ENCODE measurements at regions not wholly inside any gene's neighbourhood (a gene's known extent, or its start where the extent isn't known, plus 50 kb on each side); places are given as distances from the start of the nearest gene placed in this dataset.

- Histone ChIP-seq H3K27me3 (no peaks in the 10 kb centered on the region), H3K4me1 (no peaks in the 10 kb centered on the region), H3K36me3 (no peaks in the 10 kb centered on the region), H3K4me3 (no peak overlapping the region), H3K9me3 (no peaks in the 10 kb centered on the region), H3K27ac (no peak overlapping the region)
- FAIRE-seq = no peak
- intact Hi-C loops (cut with DNase I) = no loop called here
- TF ChIP-seq CTCF (IDR thresholded peaks at IDR 0.05) = no peak
- DNase-seq = no peak
- ATAC-seq = no peak
- WGBS, 2 donors = 47 to 50% methylated on average over 4 of the region's 4 CpGs
These were observed 173.5 kb upstream of the FBXL7 start for GRCh38 chr5:15326471-15326870.

- Histone ChIP-seq H3K27ac (no peak overlapping the region), H3K4me3 (no peak overlapping the region), H3K4me1 (no peaks in the 10 kb centered on the region), H3K36me3 (no peaks in the 10 kb centered on the region), H3K9me3 (no peaks in the 10 kb centered on the region), H3K27me3 (no peaks in the 10 kb centered on the region)
- ATAC-seq = no peak
- intact Hi-C loops (cut with DNase I) = no loop called here
- no peak for TF ChIP-seq CTCF (IDR thresholded peaks at IDR 0.05)
- FAIRE-seq = no peak
- DNase-seq = no peak
These were observed 177.6 kb upstream of the FBXL7 start for GRCh38 chr5:15322421-15322820.

GRCh38 chr5:15321776-15322175, 178.2 kb upstream of the FBXL7 start:
- H3K27ac ChIP-seq = no peak overlapping the region
- TF ChIP-seq CTCF (IDR thresholded peaks at IDR 0.05) = no peak
- no peak for FAIRE-seq
- no peaks in the 10 kb centered on the region for H3K4me1 ChIP-seq
- intact Hi-C loops (cut with DNase I) = no loop called here
- DNase-seq = no peak
- no peaks in the 10 kb centered on the region for H3K27me3 ChIP-seq
- no peak overlapping the region for H3K4me3 ChIP-seq
- H3K36me3 ChIP-seq = no peaks in the 10 kb centered on the region
- no peak for ATAC-seq
- H3K9me3 ChIP-seq = no peaks in the 10 kb centered on the region
- 68 to 81% methylated on average over 3 of the region's 3 CpGs for WGBS, 2 donors

GRCh38 chr5:15320871-15321270, 179.1 kb upstream of the FBXL7 start:
- TF ChIP-seq CTCF (IDR thresholded peaks at IDR 0.05) = no peak
- ATAC-seq = no peak
- intact Hi-C loops (cut with DNase I) = no loop called here
- Histone ChIP-seq H3K4me3 (no peak overlapping the region), H3K4me1 (no peaks in the 10 kb centered on the region), H3K27me3 (no peaks in the 10 kb centered on the region), H3K27ac (no peak overlapping the region), H3K9me3 (no peaks in the 10 kb centered on the region), H3K36me3 (no peaks in the 10 kb centered on the region)
- no peak for FAIRE-seq
- WGBS, 2 donors = 26 to 46% methylated on average over 1 of the region's 1 CpG
- no peak for DNase-seq

- ATAC-seq = no peak
- H3K4me1 ChIP-seq = no peaks in the 10 kb centered on the region
- WGBS, 2 donors = 34 to 37% methylated on average over 2 of the region's 2 CpGs
These were observed 194.8 kb upstream of the FBXL7 start for GRCh38 chr5:15304914-15305834.

More at GRCh38 chr5:15304914-15305834, 194.8 kb upstream of the FBXL7 start:
- intact Hi-C loops (cut with DNase I) = no loop called here
- no peak for FAIRE-seq
- no peak for TF ChIP-seq CTCF (IDR thresholded peaks at IDR 0.05)
- no peaks in the 10 kb centered on the region for H3K9me3 ChIP-seq
- no peaks in the 10 kb centered on the region for H3K27me3 ChIP-seq
- H3K36me3 ChIP-seq = no peaks in the 10 kb centered on the region
- H3K27ac ChIP-seq = no peak overlapping the region
- H3K4me3 ChIP-seq = no peak overlapping the region
- DNase-seq = no peak
